ENCODE measurements at regions not wholly inside any gene's neighbourhood (a gene's known extent, or its start where the extent isn't known, plus 50 kb on each side); places are given as distances from the start of the nearest gene placed in this dataset.

DNA sequence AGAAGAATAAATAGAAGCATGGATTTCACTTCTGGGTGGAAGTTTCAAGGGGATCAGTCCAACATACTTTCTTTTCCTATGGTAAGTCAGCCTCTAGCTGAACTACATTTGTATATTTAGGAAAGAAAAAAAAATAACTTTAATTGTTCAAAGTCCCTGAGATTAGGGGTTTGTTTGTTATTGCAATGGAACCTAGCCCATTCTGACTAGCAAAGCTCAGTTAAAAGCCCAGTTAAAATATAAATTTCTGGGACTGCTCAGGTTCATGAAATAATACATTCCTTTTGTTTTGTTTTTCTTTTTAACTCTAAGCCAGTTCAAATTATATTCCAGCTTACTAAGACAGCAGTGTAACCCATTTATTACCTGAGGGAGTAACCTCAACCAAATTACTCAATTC, 2069.6 kb upstream of the CELF4 start:
- no peak for TF ChIP-seq SUZ12 (IDR thresholded peaks at IDR 0.05)
- TF ChIP-seq ZNF384 (IDR thresholded peaks at IDR 0.05): no peak
- TF ChIP-seq FOXK2 (IDR thresholded peaks at IDR 0.05): no peak

Data from HEK293T (cell line).